Skeletal muscle tissue (tissue), 3 donors: ENCODE measurements at regions not wholly inside any gene's neighbourhood (a gene's known extent, or its start where the extent isn't known, plus 50 kb on each side); places are given as distances from the start of the nearest gene placed in this dataset.

Experiments
- H3K27ac ChIP-seq: one replicate; pipeline ENCODE4 v1.7.0; 2013; ENCODE audit warnings: mild to moderate bottlenecking, low read depth, low read length, inconsistent platforms
- H3K27me3 ChIP-seq, 3 donors: one replicate each; pipeline ENCODE4 v1.7.0; 2013; ENCODE audit warnings: low read length in 3 of 3; ENCODE audit not compliant: control insufficient read depth in 3 of 3, insufficient read depth in 3 of 3
- H3K36me3 ChIP-seq, 3 donors: one replicate each; pipeline ENCODE4 v1.7.0; 2013; ENCODE audit warnings: low read length in 3 of 3; ENCODE audit not compliant: control insufficient read depth in 3 of 3, insufficient read depth in 3 of 3
- H3K4me1 ChIP-seq, 3 donors: one replicate each; pipeline ENCODE4 v1.7.0; 2013; ENCODE audit warnings: low read length in 3 of 3, mild to moderate bottlenecking in 3 of 3; ENCODE audit not compliant: control insufficient read depth in 3 of 3, insufficient read depth in 3 of 3
- H3K4me3 ChIP-seq, 3 donors: one replicate each; pipeline ENCODE4 v1.7.0; 2013; ENCODE audit warnings: low read length in 3 of 3
- H3K9ac ChIP-seq, 3 donors: one replicate each; pipeline ENCODE4 v1.7.0; 2013; ENCODE audit warnings: low read length in 3 of 3, mild to moderate bottlenecking in 3 of 3, moderate library complexity in 2 of 3, low read depth in 1 of 3
- H3K9me3 ChIP-seq, 3 donors: one replicate each; pipeline ENCODE4 v1.7.0; 2013; ENCODE audit warnings: low read length in 3 of 3; ENCODE audit not compliant: control insufficient read depth in 3 of 3
- donor health status: Osteomylitis.

DNA sequence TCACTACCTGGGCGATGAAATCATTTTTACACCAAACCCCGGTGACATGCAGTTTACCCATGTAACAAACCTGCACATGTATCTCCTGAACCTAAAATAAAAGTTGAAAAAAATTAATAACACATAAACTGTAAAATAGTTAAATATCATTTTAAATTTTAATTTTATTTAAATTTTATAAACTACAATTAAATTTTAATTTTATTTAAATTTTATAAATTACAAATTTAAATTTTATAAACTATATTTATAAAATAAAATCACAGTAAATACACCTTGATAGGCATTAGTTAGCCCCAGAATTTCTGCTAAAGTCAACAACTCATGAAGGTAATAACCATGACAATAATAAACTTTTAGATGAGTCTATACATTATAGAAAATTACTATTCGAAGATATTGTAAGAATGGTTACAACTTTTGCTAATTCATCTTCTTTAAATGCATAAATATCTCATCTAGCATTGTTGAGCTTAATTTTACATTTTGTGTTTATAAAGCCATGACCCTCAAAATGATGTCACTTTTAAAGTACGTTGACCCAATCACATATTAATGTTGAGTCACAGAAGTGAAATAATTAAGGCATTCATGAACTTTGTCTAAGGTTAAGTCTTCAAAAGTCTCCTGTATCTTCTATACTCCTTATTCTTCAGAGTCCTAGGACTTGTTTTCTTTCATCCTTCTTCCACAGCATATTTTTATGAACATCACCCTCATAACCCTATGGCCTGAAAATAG is 755.8 kb upstream of the LCORL start:
- Histone ChIP-seq H3K9me3 (no peaks in the 10 kb centered on the region), H3K27ac (no peak overlapping the region), H3K36me3 (no peaks in the 10 kb centered on the region), H3K27me3 (no peaks in the 10 kb centered on the region), H3K9ac (no peak overlapping the region), H3K4me3 (no peak overlapping the region), H3K4me1 (no peaks in the 10 kb centered on the region)

DNA sequence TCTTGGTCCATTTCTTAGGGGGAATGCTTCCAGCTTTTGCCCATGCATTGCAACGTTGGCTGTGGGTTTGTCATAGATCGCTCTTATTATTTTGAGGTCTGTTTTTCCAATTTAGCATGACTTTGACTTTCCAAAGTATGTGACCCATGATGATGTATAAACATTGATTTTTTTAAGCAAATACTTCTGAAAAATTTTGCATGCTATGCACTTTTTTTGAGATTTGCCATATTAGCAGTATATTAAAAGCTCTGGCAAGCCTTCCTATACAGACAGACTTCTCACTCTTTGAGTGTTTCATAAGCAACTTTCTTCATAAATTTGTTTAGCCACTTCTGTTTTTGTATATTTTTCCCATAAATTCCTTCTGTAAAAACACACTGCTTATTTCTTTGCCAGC is 746.4 kb upstream of the LCORL start:
- H3K4me3 ChIP-seq: no peak overlapping the region
- H3K9ac ChIP-seq: no peak overlapping the region
- H3K36me3 ChIP-seq: no peaks in the 10 kb centered on the region
- H3K9me3 ChIP-seq: peaks cover 0 to 3% (median 0%) of the 10 kb centered on the region in 3 donors
- H3K27me3 ChIP-seq: no peaks in the 10 kb centered on the region
- no peaks in the 10 kb centered on the region for H3K4me1 ChIP-seq
- H3K27ac ChIP-seq: no peak overlapping the region

- Histone ChIP-seq H3K27ac (no peak overlapping the region), H3K4me3 (no peak overlapping the region), H3K27me3 (no peaks in the 10 kb centered on the region), H3K9ac (no peak overlapping the region), H3K36me3 (no peaks in the 10 kb centered on the region), H3K4me1 (no peaks in the 10 kb centered on the region), H3K9me3 (peaks cover 0 to 2% (median 0%) of the 10 kb centered on the region in 3 donors)
Observed at GRCh38 chr4:18756671-18757070, 735.1 kb upstream of the LCORL start.

- Histone ChIP-seq H3K9ac (no peak overlapping the region), H3K27ac (no peak overlapping the region), H3K4me1 (no peaks in the 10 kb centered on the region), H3K4me3 (no peak overlapping the region), H3K9me3 (peaks cover 0 to 2% (median 0%) of the 10 kb centered on the region in 3 donors), H3K36me3 (no peaks in the 10 kb centered on the region), H3K27me3 (no peaks in the 10 kb centered on the region)
Observed at GRCh38 chr4:18754180-18754579, 732.6 kb upstream of the LCORL start.

- Histone ChIP-seq H3K9ac (no peak overlapping the region), H3K4me3 (no peak overlapping the region), H3K9me3 (peaks cover 0 to 2% (median 0%) of the 10 kb centered on the region in 3 donors), H3K27ac (no peak overlapping the region), H3K4me1 (no peaks in the 10 kb centered on the region), H3K36me3 (no peaks in the 10 kb centered on the region), H3K27me3 (no peaks in the 10 kb centered on the region)
Observed at GRCh38 chr4:18751083-18751482, 729.5 kb upstream of the LCORL start.

GRCh38 chr4:18749391-18749790 is 727.8 kb upstream of the LCORL start:
- Histone ChIP-seq H3K27me3 (no peaks in the 10 kb centered on the region), H3K4me3 (no peak overlapping the region), H3K9me3 (peaks cover 0 to 2% (median 0%) of the 10 kb centered on the region in 3 donors), H3K9ac (no peak overlapping the region), H3K4me1 (no peaks in the 10 kb centered on the region), H3K27ac (no peak overlapping the region), H3K36me3 (no peaks in the 10 kb centered on the region)

GRCh38 chr4:18736551-18736950 is 715.0 kb upstream of the LCORL start:
- H3K9ac ChIP-seq: no peak overlapping the region
- no peaks in the 10 kb centered on the region for H3K4me1 ChIP-seq
- no peak overlapping the region for H3K27ac ChIP-seq
- no peak overlapping the region for H3K4me3 ChIP-seq
- H3K9me3 ChIP-seq: no peaks in the 10 kb centered on the region
- no peaks in the 10 kb centered on the region for H3K36me3 ChIP-seq
- H3K27me3 ChIP-seq: no peaks in the 10 kb centered on the region

GRCh38 chr4:18735740-18736268 is 714.2 kb upstream of the LCORL start:
- Histone ChIP-seq H3K4me1 (no peaks in the 10 kb centered on the region), H3K36me3 (no peaks in the 10 kb centered on the region), H3K9me3 (no peaks in the 10 kb centered on the region), H3K27me3 (no peaks in the 10 kb centered on the region), H3K27ac (no peak overlapping the region), H3K9ac (no peak overlapping the region), H3K4me3 (no peak overlapping the region)

- Histone ChIP-seq H3K36me3 (no peaks in the 10 kb centered on the region), H3K9ac (no peak overlapping the region), H3K4me3 (no peak overlapping the region), H3K27ac (no peak overlapping the region), H3K4me1 (no peaks in the 10 kb centered on the region), H3K27me3 (no peaks in the 10 kb centered on the region), H3K9me3 (no peaks in the 10 kb centered on the region)
Observed at GRCh38 chr4:18734405-18734804, 712.9 kb upstream of the LCORL start.

GRCh38 chr4:18733961-18734360 is 712.4 kb upstream of the LCORL start:
- no peaks in the 10 kb centered on the region for H3K27me3 ChIP-seq
- no peak overlapping the region for H3K4me3 ChIP-seq
- no peaks in the 10 kb centered on the region for H3K4me1 ChIP-seq
- no peak overlapping the region for H3K27ac ChIP-seq
- no peak overlapping the region for H3K9ac ChIP-seq
- no peaks in the 10 kb centered on the region for H3K36me3 ChIP-seq
- no peaks in the 10 kb centered on the region for H3K9me3 ChIP-seq
